Testis (tissue), 2 donors: ENCODE measurements at regions not wholly inside any gene's neighbourhood (a gene's known extent, or its start where the extent isn't known, plus 50 kb on each side); places are given as distances from the start of the nearest gene placed in this dataset.

Experiments used
- DNase-seq: peaks from one replicate; pipeline ENCODE4 v3.0.0-alpha.2; 2019
- H3K27ac ChIP-seq, 2 donors: fragments of 200-600 bp; sonication (generic); one replicate each; pipeline ENCODE4 v1.5.1; 2019
- H3K27me3 ChIP-seq: fragments of 200-600 bp; sonication (generic); one replicate; pipeline ENCODE4 v1.5.1; 2019
- H3K36me3 ChIP-seq: fragments of 200-600 bp; sonication (generic); one replicate; pipeline ENCODE4 v1.5.1; 2017; ENCODE audit warnings: low read depth; ENCODE audit errors: missing control alignments
- H3K4me1 ChIP-seq: fragments of 200-600 bp; sonication (generic); one replicate; pipeline ENCODE4 v1.5.1; 2019
- H3K4me3 ChIP-seq, 2 donors: fragments of 200-600 bp; sonication (generic); one replicate each; pipeline ENCODE4 v1.5.1; 2017 to 2019
- H3K9me3 ChIP-seq: fragments of 200-600 bp; sonication (generic); one replicate; pipeline ENCODE4 v1.5.1; 2017
- POLR2A ChIP-seq: fragments of 450-650 bp; IDR thresholded peaks from one replicate; pipeline ENCODE4 v1.6.1; 2017; ENCODE audit warnings: antibody characterized with exemption, mild to moderate bottlenecking, moderate library complexity
- WGBS, 2 donors: methylation state at CpG; one replicate each; pipeline ENCODE4 v1.1.5; 2018; 5-methylcytosine and 5-hydroxymethylcytosine counted together
- intact Hi-C: fragments of 100-400 bp; cut with DNase I; formaldehyde crosslinking; loops from one replicate; pipeline ENCODE4 v1.15.1; 2023; ENCODE audit warnings: low total_unique reads
- TF ChIP-seq, protein P1 (sequence below), 3 experiments: fragments of 450-650 bp in 2 of 3; fragments of 200-600 bp in 1 of 3; sonication (generic) in 1 of 3; IDR thresholded peaks; one replicate each; pipeline ENCODE4 v1.5.1; 2016 to 2019; ENCODE audit warnings: antibody characterized with exemption in 3 of 3, mild to moderate bottlenecking in 2 of 3, moderate library complexity in 1 of 3

DNA sequence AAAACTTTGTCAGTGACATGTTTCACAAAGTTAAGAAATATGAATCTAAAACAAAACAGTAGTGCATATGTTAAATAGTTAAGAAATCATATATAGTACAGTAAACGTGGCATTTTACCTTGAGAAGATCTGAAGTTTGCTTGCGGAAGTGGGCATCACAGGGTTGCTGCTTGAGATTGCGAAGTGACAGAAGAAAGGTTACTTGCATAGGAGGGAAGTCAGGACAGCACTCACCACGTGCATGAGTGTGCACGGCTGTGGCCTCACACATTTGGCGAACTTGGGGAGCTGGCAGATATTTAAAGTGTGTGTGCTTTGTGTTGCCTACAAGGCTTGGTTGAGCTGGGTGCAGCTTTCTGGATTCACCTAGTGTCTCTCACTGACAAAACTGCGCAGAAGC is 431.5 kb upstream of the ARID1B start:
- no peaks in the 10 kb centered on the region for H3K27me3 ChIP-seq
- no peaks in the 10 kb centered on the region for H3K9me3 ChIP-seq
- intact Hi-C loops = no loop called here
- TF ChIP-seq, protein P1, sequence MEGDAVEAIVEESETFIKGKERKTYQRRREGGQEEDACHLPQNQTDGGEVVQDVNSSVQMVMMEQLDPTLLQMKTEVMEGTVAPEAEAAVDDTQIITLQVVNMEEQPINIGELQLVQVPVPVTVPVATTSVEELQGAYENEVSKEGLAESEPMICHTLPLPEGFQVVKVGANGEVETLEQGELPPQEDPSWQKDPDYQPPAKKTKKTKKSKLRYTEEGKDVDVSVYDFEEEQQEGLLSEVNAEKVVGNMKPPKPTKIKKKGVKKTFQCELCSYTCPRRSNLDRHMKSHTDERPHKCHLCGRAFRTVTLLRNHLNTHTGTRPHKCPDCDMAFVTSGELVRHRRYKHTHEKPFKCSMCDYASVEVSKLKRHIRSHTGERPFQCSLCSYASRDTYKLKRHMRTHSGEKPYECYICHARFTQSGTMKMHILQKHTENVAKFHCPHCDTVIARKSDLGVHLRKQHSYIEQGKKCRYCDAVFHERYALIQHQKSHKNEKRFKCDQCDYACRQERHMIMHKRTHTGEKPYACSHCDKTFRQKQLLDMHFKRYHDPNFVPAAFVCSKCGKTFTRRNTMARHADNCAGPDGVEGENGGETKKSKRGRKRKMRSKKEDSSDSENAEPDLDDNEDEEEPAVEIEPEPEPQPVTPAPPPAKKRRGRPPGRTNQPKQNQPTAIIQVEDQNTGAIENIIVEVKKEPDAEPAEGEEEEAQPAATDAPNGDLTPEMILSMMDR (IDR thresholded peaks at IDR 0.05) = no peak
- no peak for TF ChIP-seq POLR2A
- DNase-seq = no peak
- H3K36me3 ChIP-seq = no peaks in the 10 kb centered on the region
- H3K4me1 ChIP-seq = no peaks in the 10 kb centered on the region
- no peak overlapping the region for H3K4me3 ChIP-seq
- 59 to 69% methylated on average over 7 of the region's 7 CpGs for WGBS, 2 donors
- H3K27ac ChIP-seq = no peak overlapping the region

DNA sequence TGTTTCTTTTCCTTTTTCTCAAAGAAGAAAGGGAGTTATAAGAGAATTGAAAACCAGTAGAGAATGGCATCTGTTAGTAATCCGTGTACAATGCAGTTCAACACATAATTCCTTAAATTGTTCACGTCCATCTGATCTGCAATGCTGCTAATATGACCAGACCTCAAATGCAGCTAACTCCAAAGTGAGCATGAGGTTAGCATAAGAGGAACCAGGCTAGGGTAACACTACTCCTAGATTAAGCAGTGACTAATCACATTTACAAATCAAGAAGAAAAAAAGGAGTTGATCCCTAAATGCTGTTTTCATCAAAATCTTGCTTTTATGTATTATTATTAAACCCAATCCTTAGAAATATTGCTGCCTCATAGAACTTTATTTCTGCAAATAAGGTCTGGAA is 432.7 kb upstream of the ARID1B start:
- Histone ChIP-seq H3K27me3 (no peaks in the 10 kb centered on the region), H3K9me3 (no peaks in the 10 kb centered on the region), H3K4me1 (no peaks in the 10 kb centered on the region), H3K4me3 (no peak overlapping the region), H3K27ac (no peak overlapping the region), H3K36me3 (no peaks in the 10 kb centered on the region)
- TF ChIP-seq, protein P1 (IDR thresholded peaks at IDR 0.05) = no peak
- no peak for TF ChIP-seq POLR2A
- intact Hi-C loops = no loop called here
- no peak for DNase-seq
- 82 to 85% methylated on average over 2 of the region's 2 CpGs for WGBS, 2 donors

DNA sequence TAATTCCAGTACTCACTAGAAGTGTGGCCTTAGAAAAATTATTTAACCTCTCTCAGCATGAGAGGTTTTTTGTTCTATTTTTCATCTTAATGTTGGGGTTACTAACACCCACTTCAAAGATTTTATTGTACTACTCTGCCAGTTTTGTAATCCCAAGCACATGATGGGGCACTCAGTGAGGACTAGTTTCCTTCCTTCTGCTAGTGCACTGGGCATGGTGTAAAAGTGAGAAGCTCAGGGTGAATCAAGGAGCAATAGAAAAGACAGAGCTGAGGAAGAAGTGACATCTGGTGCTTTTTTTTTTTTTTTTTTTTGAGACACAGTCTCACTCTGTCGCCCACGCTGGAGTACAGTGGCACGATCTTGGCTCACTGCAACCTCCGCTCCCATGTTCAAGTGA is 439.4 kb upstream of the ARID1B start:
- Histone ChIP-seq H3K27me3 (no peaks in the 10 kb centered on the region), H3K27ac (no peak overlapping the region), H3K4me1 (no peaks in the 10 kb centered on the region), H3K4me3 (no peak overlapping the region), H3K36me3 (no peaks in the 10 kb centered on the region), H3K9me3 (no peaks in the 10 kb centered on the region)
- intact Hi-C loops = no loop called here
- DNase-seq = no peak
- 93 to 96% methylated on average over 3 to 4 of the region's 4 CpGs for WGBS, 2 donors
- no peak for TF ChIP-seq POLR2A
- TF ChIP-seq, protein P1 (IDR thresholded peaks at IDR 0.05) = no peak

DNA sequence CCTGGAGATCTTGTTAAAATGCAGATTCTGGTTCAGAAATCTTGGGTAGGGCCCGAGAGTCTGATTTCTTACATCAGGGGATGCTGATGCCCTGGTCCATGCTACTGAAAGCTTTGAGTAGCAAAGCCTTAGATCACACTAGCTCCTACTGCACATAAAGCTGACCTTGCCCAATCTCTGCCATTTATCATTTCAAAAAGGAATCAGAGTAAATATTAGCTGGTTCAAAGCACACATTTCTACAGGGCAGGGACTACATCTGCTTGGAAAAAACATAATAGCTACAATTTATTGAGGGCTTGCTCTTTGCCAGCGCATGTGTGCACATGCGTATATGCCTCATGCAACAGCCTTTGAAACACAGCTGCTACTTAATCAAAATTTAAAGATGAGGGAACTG is 440.4 kb upstream of the ARID1B start:
- intact Hi-C loops = no loop called here
- Histone ChIP-seq H3K9me3 (no peaks in the 10 kb centered on the region), H3K27me3 (no peaks in the 10 kb centered on the region), H3K4me1 (no peaks in the 10 kb centered on the region), H3K4me3 (no peak overlapping the region), H3K36me3 (no peaks in the 10 kb centered on the region), H3K27ac (no peak overlapping the region)
- 88 to 98% methylated on average over 3 of the region's 3 CpGs for WGBS, 2 donors
- TF ChIP-seq POLR2A = no peak
- TF ChIP-seq, protein P1 (IDR thresholded peaks at IDR 0.05) = no peak
- no peak for DNase-seq

DNA sequence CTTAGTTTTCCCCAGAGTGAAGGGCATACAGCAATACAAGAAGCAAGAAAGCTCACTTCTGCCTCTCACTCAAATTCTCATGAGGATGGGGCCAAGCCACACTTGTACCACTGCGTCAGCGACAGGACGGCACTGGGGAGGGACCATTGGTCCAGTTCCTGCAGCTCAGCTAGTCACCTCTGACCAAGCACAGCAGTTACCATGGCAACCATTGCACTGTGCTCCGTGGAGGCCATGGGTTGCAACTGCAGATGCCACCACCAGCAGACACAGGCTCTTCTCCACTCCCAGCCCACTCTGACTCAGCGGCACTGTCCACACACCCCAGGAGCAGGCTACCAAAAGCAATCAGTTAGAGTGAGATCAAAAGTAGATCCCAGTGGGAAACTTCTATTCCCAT is 441.1 kb upstream of the ARID1B start:
- Histone ChIP-seq H3K9me3 (no peaks in the 10 kb centered on the region), H3K4me1 (no peaks in the 10 kb centered on the region), H3K36me3 (no peaks in the 10 kb centered on the region), H3K4me3 (no peak overlapping the region), H3K27me3 (no peaks in the 10 kb centered on the region), H3K27ac (no peak overlapping the region)
- DNase-seq = no peak
- no peak for TF ChIP-seq POLR2A
- TF ChIP-seq, protein P1 (IDR thresholded peaks at IDR 0.05) = no peak
- intact Hi-C loops = no loop called here
- WGBS, 2 donors = 70 to 74% methylated on average over 5 of the region's 5 CpGs
